T-helper 1 cell (primary cell): ENCODE measurements at regions not wholly inside any gene's neighbourhood (a gene's known extent, or its start where the extent isn't known, plus 50 kb on each side); places are given as distances from the start of the nearest gene placed in this dataset.

Source experiments
- DNase-seq, 5 donors: peaks; one replicate each; pipeline ENCODE4 v3.0.0-alpha.2; 2012 to 2020

GRCh38 chr6:134379599-134379998 lies 61.7 kb upstream of the SGK1 start:
- no peak for DNase-seq

GRCh38 chr6:134379076-134379475 lies 61.2 kb upstream of the SGK1 start:
- peak in 1 of 5 donors; percentile 71 for DNase-seq

- DNase-seq = no peak
These were observed 60.5 kb upstream of the SGK1 start for GRCh38 chr6:134378426-134378825.

- DNase-seq = no peak
These were observed 58.9 kb upstream of the SGK1 start for GRCh38 chr6:134376785-134377184.

- DNase-seq = no peak
These were observed 57.3 kb upstream of the SGK1 start for GRCh38 chr6:134375220-134375580.

GRCh38 chr6:134374491-134375219 lies 56.7 kb upstream of the SGK1 start:
- DNase-seq = no peak

- DNase-seq = no peak
These were observed 56.1 kb upstream of the SGK1 start for GRCh38 chr6:134373993-134374392.

GRCh38 chr6:134373282-134373922 lies 55.5 kb upstream of the SGK1 start:
- peak in 1 of 5 donors; percentile 66 for DNase-seq

GRCh38 chr6:134372603-134373281 lies 54.8 kb upstream of the SGK1 start:
- DNase-seq = no peak

- DNase-seq = no peak
These were observed 50.8 kb upstream of the SGK1 start for GRCh38 chr6:134368670-134369069.
